AG08395 (cell line): ENCODE measurements at regions not wholly inside any gene's neighbourhood (a gene's known extent, or its start where the extent isn't known, plus 50 kb on each side); places are given as distances from the start of the nearest gene placed in this dataset.
"Not testable (repeated sequence)": the region's sequence is repeated elsewhere in the genome, so short reads cannot be mapped to it uniquely, and the experiment has no call there.

Experiments used
- DNase-seq: peaks from one replicate; pipeline ENCODE4 v3.0.0; 2012; ENCODE audit warnings: mixed read lengths, low spot score

GRCh38 chr2:173468266-173468793, 113.7 kb downstream of the CDCA7 start:
- DNase-seq: no peak

GRCh38 chr2:173472112-173472511, 117.4 kb downstream of the CDCA7 start:
- no peak for DNase-seq

- no peak for DNase-seq
These were observed 128.5 kb downstream of the CDCA7 start for GRCh38 chr2:173483137-173483536.

GRCh38 chr2:173488861-173489260, 134.2 kb downstream of the CDCA7 start:
- DNase-seq: no peak

- no peak for DNase-seq
These were observed 136.7 kb downstream of the CDCA7 start for GRCh38 chr2:173491418-173491817.

GRCh38 chr2:173493874-173494273, 139.2 kb downstream of the CDCA7 start:
- no peak for DNase-seq

- DNase-seq: peak; percentile 44
These were observed 142.1 kb downstream of the CDCA7 start for GRCh38 chr2:173496746-173497145.

- DNase-seq: no peak
These were observed 146.3 kb downstream of the CDCA7 start for GRCh38 chr2:173500953-173501352.

- no peak for DNase-seq
These were observed 147.6 kb downstream of the CDCA7 start for GRCh38 chr2:173502296-173502695.

GRCh38 chr2:173511357-173511756, 156.7 kb downstream of the CDCA7 start:
- no peak for DNase-seq

- no peak for DNase-seq
These were observed 157.3 kb downstream of the CDCA7 start for GRCh38 chr2:173511942-173512341.

- DNase-seq: no peak
These were observed 158.5 kb downstream of the CDCA7 start for GRCh38 chr2:173513107-173513727.

- no peak for DNase-seq
These were observed 166.2 kb downstream of the CDCA7 start for GRCh38 chr2:173520918-173521317.

- no peak for DNase-seq
These were observed 166.9 kb downstream of the CDCA7 start for GRCh38 chr2:173521450-173522192.

- no peak for DNase-seq
These were observed 168.8 kb downstream of the CDCA7 start for GRCh38 chr2:173523497-173523896.

- DNase-seq: no peak
These were observed 169.7 kb downstream of the CDCA7 start for GRCh38 chr2:173524256-173524955.

GRCh38 chr2:173532732-173533531, 178.3 kb downstream of the CDCA7 start:
- not testable (repeated sequence) for DNase-seq

GRCh38 chr2:173537694-173538093, 183.0 kb downstream of the CDCA7 start:
- DNase-seq: no peak

- DNase-seq: no peak
These were observed 184.9 kb downstream of the CDCA7 start for GRCh38 chr2:173539615-173540014.

GRCh38 chr2:173544641-173545363, 190.1 kb downstream of the CDCA7 start:
- DNase-seq: no peak

- DNase-seq: peak; percentile 15
These were observed 190.7 kb downstream of the CDCA7 start for GRCh38 chr2:173545364-173545763.
